H1 (cell line): ENCODE measurements at regions not wholly inside any gene's neighbourhood (a gene's known extent, or its start where the extent isn't known, plus 50 kb on each side); places are given as distances from the start of the nearest gene placed in this dataset.

ENCODE experiments used
- CTCF ChIA-PET: fragments of 300-600 bp; sonication (Branson Sonifier 250); formaldehyde crosslinking; loops from one replicate; lab custom pipeline; 2021; ENCODE audit not compliant: partially characterized antibody; lab: Charles Lee
- POLR2A ChIA-PET: fragments of 300-600 bp; sonication (Branson Sonifier 250); formaldehyde crosslinking; loops from one replicate; lab custom pipeline; 2021; ENCODE audit warnings: inconsistent platforms; ENCODE audit not compliant: partially characterized antibody; lab: Charles Lee
- DNase-seq, 2 experiments: peaks; one replicate each; pipeline versions ENCODE4 v3.0.0 to v3.0.0-alpha.2; 2010 to 2022; ENCODE audit warnings: low spot score in 2 of 2, low read depth in 1 of 2, mixed read lengths in 1 of 2
- FAIRE-seq: peaks from 2 replicates; lab custom pipeline; 2011; peaks lifted over from hg19 to GRCh38; lab: Jason Lieb, UNC
- H2AFZ ChIP-seq: 2 replicates; pipeline ENCODE4 v1.8.1; 2012; ENCODE audit warnings: low read length, inconsistent platforms
- H2AK5ac ChIP-seq: 2 replicates; pipeline ENCODE4 v1.6.1; 2013; ENCODE audit warnings: low read depth, low read length
- H2BK120ac ChIP-seq: replicated peaks from 2 replicates; pipeline ENCODE3; 2013; ENCODE audit warnings: low read depth, low read length, inconsistent platforms
- H2BK12ac ChIP-seq: 2 replicates; pipeline ENCODE4 v1.6.1; 2013; ENCODE audit warnings: low read depth, low read length
- H2BK15ac ChIP-seq: 2 replicates; pipeline ENCODE4 v1.6.1; 2013; ENCODE audit warnings: low read length
- H2BK20ac ChIP-seq: 2 replicates; pipeline ENCODE4 v1.6.1; 2013; ENCODE audit warnings: low read length
- H2BK5ac ChIP-seq: 2 replicates; pipeline ENCODE4 v1.6.1; 2013; ENCODE audit warnings: low read depth, low read length
- H3K14ac ChIP-seq: 2 replicates; pipeline ENCODE4 v1.6.1; 2013; ENCODE audit warnings: inconsistent platforms; ENCODE audit not compliant: insufficient read length
- H3K18ac ChIP-seq: 2 replicates; pipeline ENCODE4 v1.6.1; 2013; ENCODE audit warnings: low read length; ENCODE audit errors: extremely low read depth
- H3K23ac ChIP-seq: 2 replicates; pipeline ENCODE4 v1.6.1; 2013; ENCODE audit warnings: inconsistent platforms; ENCODE audit not compliant: insufficient read length
- H3K23me2 ChIP-seq: 2 replicates; pipeline ENCODE4 v1.6.1; 2013; ENCODE audit warnings: low read depth, low read length
- H3K27ac ChIP-seq: 2 replicates; pipeline ENCODE4 v1.6.1; 2011; ENCODE audit warnings: low read depth, low read length, inconsistent platforms
- H3K27me3 ChIP-seq, 4 experiments: replicated peaks in 1 of 4; 1 replicate in 1 of 4; 2 replicates in 3 of 4; pipeline versions ENCODE4 v1.6.1 to v1.8.1; 2011 to 2013; ENCODE audit warnings: low read length in 3 of 4, mild to moderate bottlenecking in 3 of 4, inconsistent platforms in 2 of 4, mixed read lengths in 2 of 4, moderate library complexity in 1 of 4; ENCODE audit not compliant: control insufficient read depth in 3 of 4, insufficient read depth in 3 of 4; ENCODE audit errors: extremely low read depth in 1 of 4
- H3K36me3 ChIP-seq, 4 experiments: 2 replicates each; pipeline versions ENCODE4 v1.6.1 to v1.8.1; 2011 to 2013; ENCODE audit warnings: mild to moderate bottlenecking in 4 of 4, low read length in 3 of 4, moderate library complexity in 2 of 4, control low read depth in 1 of 4, inconsistent platforms in 1 of 4; ENCODE audit not compliant: insufficient read depth in 4 of 4, control insufficient read depth in 2 of 4
- H3K4ac ChIP-seq: replicated peaks from 2 replicates; pipeline ENCODE3; 2013; ENCODE audit warnings: low read length, low read depth, mixed read lengths, inconsistent platforms; ENCODE audit not compliant: insufficient read length
- H3K4me1 ChIP-seq, 4 experiments: replicated peaks in 1 of 4; 1 replicate in 1 of 4; 2 replicates in 3 of 4; pipeline versions ENCODE4 v1.6.1 to v1.8.1; 2011 to 2013; ENCODE audit warnings: low read length in 3 of 4, inconsistent platforms in 2 of 4, mixed read lengths in 1 of 4; ENCODE audit not compliant: insufficient read depth in 4 of 4, control insufficient read depth in 3 of 4
- H3K4me2 ChIP-seq, 2 experiments: 2 replicates each; pipeline versions ENCODE4 v1.6.1 to v1.8.1; 2011 to 2013; ENCODE audit warnings: low read depth in 2 of 2, low read length in 2 of 2, control low read depth in 1 of 2, inconsistent platforms in 1 of 2, mild to moderate bottlenecking in 1 of 2; ENCODE audit not compliant: insufficient read depth in 1 of 2
- H3K4me3 ChIP-seq, 4 experiments: fragments of 200-600, 300-600 bp in 1 of 4; sonication (generic), shearing (Covaris generic), sonication (Bioruptor Twin) in 1 of 4; 2 replicates each; pipeline versions ENCODE4 v1.5.1 to v1.8.1; 2011 to 2016; ENCODE audit warnings: low read length in 4 of 4, low read depth in 3 of 4, control low read depth in 2 of 4, inconsistent platforms in 2 of 4, mild to moderate bottlenecking in 2 of 4, mixed read lengths in 1 of 4, moderate library complexity in 1 of 4; ENCODE audit not compliant: insufficient read depth in 2 of 4; ENCODE audit errors: extremely low read depth in 1 of 4
- H3K56ac ChIP-seq: replicated peaks from 2 replicates; pipeline ENCODE3; 2013; ENCODE audit warnings: low read depth, mild to moderate bottlenecking, mixed read lengths, low read length, inconsistent platforms; ENCODE audit not compliant: insufficient read length
- H3K79me1 ChIP-seq: 2 replicates; pipeline ENCODE4 v1.6.1; 2013; ENCODE audit warnings: low read depth, low read length, control low read depth
- H3K79me2 ChIP-seq, 2 experiments: 2 replicates each; pipeline versions ENCODE4 v1.6.1 to v1.8.1; 2012 to 2013; ENCODE audit warnings: low read length in 2 of 2, mild to moderate bottlenecking in 2 of 2, inconsistent platforms in 1 of 2; ENCODE audit not compliant: insufficient read depth in 2 of 2, control insufficient read depth in 1 of 2
- H3K9ac ChIP-seq, 4 experiments: replicated peaks in 1 of 4; 1 replicate in 1 of 4; 2 replicates in 3 of 4; pipeline versions ENCODE4 v1.6.1 to v1.8.1; 2011 to 2013; ENCODE audit warnings: low read depth in 3 of 4, low read length in 3 of 4, control low read depth in 2 of 4, mild to moderate bottlenecking in 2 of 4, moderate library complexity in 2 of 4, inconsistent platforms in 1 of 4; ENCODE audit errors: extremely low read depth in 1 of 4
- H3K9me3 ChIP-seq, 2 experiments: 2 replicates each; pipeline versions ENCODE4 v1.6.1 to v1.8.1; 2012 to 2013; ENCODE audit warnings: mild to moderate bottlenecking in 2 of 2, moderate library complexity in 2 of 2, control low read depth in 1 of 2, inconsistent platforms in 1 of 2, low read depth in 1 of 2, low read length in 1 of 2, mixed read lengths in 1 of 2; ENCODE audit not compliant: insufficient read depth in 2 of 2
- H4K20me1 ChIP-seq, 2 experiments: replicated peaks in 1 of 2; 2 replicates each; pipeline versions ENCODE3 to v1.8.1; 2011 to 2013; ENCODE audit warnings: inconsistent platforms in 2 of 2, low read length in 2 of 2, mild to moderate bottlenecking in 1 of 2; ENCODE audit not compliant: insufficient read depth in 2 of 2, control insufficient read depth in 1 of 2
- H4K5ac ChIP-seq: 2 replicates; pipeline ENCODE4 v1.6.1; 2013; ENCODE audit warnings: low read length, low read depth, mixed read lengths, inconsistent platforms; ENCODE audit not compliant: insufficient read length
- H4K8ac ChIP-seq: 2 replicates; pipeline ENCODE4 v1.8.0; 2013; ENCODE audit warnings: mild to moderate bottlenecking, moderate library complexity, low read length, inconsistent platforms; ENCODE audit not compliant: insufficient read depth; ENCODE audit errors: extremely low read depth
- H4K91ac ChIP-seq: replicated peaks from 2 replicates; pipeline ENCODE3; 2013; ENCODE audit warnings: low read length, mixed read lengths, inconsistent platforms; ENCODE audit not compliant: insufficient read length
- ATF3 ChIP-seq: IDR thresholded peaks from 2 replicates; pipeline ENCODE4 v1.6.1; 2011; ENCODE audit warnings: low read depth, mild to moderate bottlenecking, low read length; ENCODE audit not compliant: insufficient read depth
- CEBPB ChIP-seq: IDR thresholded peaks from 2 replicates; pipeline ENCODE4 v1.6.1; 2012; ENCODE audit warnings: low read depth, low read length
- GTF2F1 ChIP-seq: IDR thresholded peaks from 2 replicates; pipeline ENCODE4 v1.6.1; 2012; ENCODE audit warnings: low read depth, low read length, improper control_type of control experiment, borderline replicate concordance
- POU5F1 ChIP-seq: IDR thresholded peaks from 2 replicates; pipeline ENCODE4 v1.6.1; 2011; ENCODE audit warnings: low read depth, mild to moderate bottlenecking, low read length, moderate library complexity
- WGBS, 2 experiments: shearing (Covaris generic) in 1 of 2; methylation state at CpG; one replicate each; pipeline versions ENCODE4 v1.1.6 to v1.1.7; 2013 to 2015; ENCODE audit warnings: low lambda C conversion rate in 2 of 2, mixed read lengths in 2 of 2, inconsistent platforms in 1 of 2, low coverage in 1 of 2, missing lambda C conversion rate in 1 of 2; ENCODE audit not compliant: insufficient replicate concordance in 2 of 2, insufficient coverage in 1 of 2, insufficient read length in 1 of 2; ENCODE audit errors: extremely low coverage in 1 of 2, missing lambda C conversion rate in 1 of 2; 5-methylcytosine and 5-hydroxymethylcytosine counted together

GRCh38 chr19:28436320-28436719 lies 776.6 kb downstream of the UQCRFS1 start:
- ChIA-PET CTCF (interaction anchor here (0.7 to 1.0 kb wide), 2 partner anchors 10 to 74 kb away, joined by 3 read pairs; no protein-coding TSS in a partner anchor), POLR2A (interaction anchor here (2.0 kb wide), 1 partner anchor 11 kb away, joined by 7 read pairs; no protein-coding TSS in a partner anchor)
- Histone ChIP-seq H3K36me3 (peaks cover 0 to 4% (median 0%) of the 10 kb centered on the region in 4 experiments; a peak in 1 of 8 replicates), H3K4me1 (peaks cover 0 to 5% (median 0%) of the 10 kb centered on the region in 4 experiments; a peak in 2 of 7 replicates), H4K8ac (no peak overlapping the region), H3K27me3 (no peaks in the 10 kb centered on the region), H2AK5ac (no peak overlapping the region), H3K79me1 (no peaks in the 10 kb centered on the region), H2BK20ac (no peak overlapping the region), H2BK12ac (no peak overlapping the region), H3K18ac (no peak overlapping the region), H3K9ac (no peak overlapping the region), H3K14ac (no peak overlapping the region), H4K20me1 (no peaks in the 10 kb centered on the region), H2BK5ac (no peak overlapping the region), H3K4me3 (no peak overlapping the region), H3K79me2 (no peaks in the 10 kb centered on the region), H2BK120ac (no peak overlapping the region), H2BK15ac (no peak overlapping the region), H3K56ac (no peak overlapping the region), H3K4me2 (no peak overlapping the region), H2AFZ (no peak overlapping the region), H3K23me2 (no peaks in the 10 kb centered on the region), H3K4ac (no peak overlapping the region), H3K27ac (no peak overlapping the region), H3K9me3 (peaks cover 16 to 20% of the 10 kb centered on the region in 2 experiments), H3K23ac (no peak overlapping the region), H4K5ac (no peak overlapping the region), H4K91ac (no peak overlapping the region)
- FAIRE-seq (no peak), DNase-seq (no peak)
- WGBS, 2 experiments, result 100% methylated on average over 4 of the region's 4 CpGs; no CpG with 5 or more reads in 1 of the 2 experiments
- TF ChIP-seq CEBPB (no peak), ATF3 (no peak), POU5F1 (no peak), GTF2F1 (no peak)
